K562 (cell line): ENCODE measurements at regions not wholly inside any gene's neighbourhood (a gene's known extent, or its start where the extent isn't known, plus 50 kb on each side); places are given as distances from the start of the nearest gene placed in this dataset.

ENCODE experiments used
- ATAC-seq: fragments of 200-7000 bp; cut with Tn5 transposase; 3 replicates; pipeline ENCODE4 v1.9.1; 2020; ENCODE audit warnings: moderate library complexity
- BruUV-seq: library from RNA; stranded (reverse); fragments of 400-500 nt; replicated peaks from 2 replicates; lab custom pipeline; 2021; lab: Mats Ljungman, UMichigan
- CTCF ChIA-PET: fragments of 300-600 bp; formaldehyde crosslinking; extraction: SDS; loops from one replicate; lab custom pipeline; 2021; ENCODE audit warnings: low intra/inter-chr PET ratio; lab: Yijun Ruan, JAX
- POLR2A ChIA-PET: fragments of 300-600, 350-650 bp; sonication (Branson Sonifier 250); formaldehyde crosslinking; extraction: SDS; loops from one replicate; lab custom pipeline; 2021; ENCODE audit warnings: antibody characterized with exemption, inconsistent platforms; lab: Yijun Ruan, JAX
- DNase-seq, 4 experiments: peaks; one replicate each; pipeline versions ENCODE4 v3.0.0 to v3.0.0-alpha.2; 2011 to 2018; ENCODE audit warnings: low spot score in 3 of 4, mixed read lengths in 3 of 4; ENCODE audit errors: extremely low read depth in 1 of 4
- FAIRE-seq: peaks from 2 replicates; lab custom pipeline; 2011; peaks lifted over from hg19 to GRCh38; lab: Jason Lieb, UNC
- H2AFZ ChIP-seq: 2 replicates; pipeline ENCODE4 v1.6.0; 2011; ENCODE audit warnings: low read depth, low read length, control low read depth, inconsistent platforms
- H3K27ac ChIP-seq: fragments of 200-600 bp; 3 replicates; pipeline ENCODE4 v1.8.0; 2011; ENCODE audit warnings: low read depth, mild to moderate bottlenecking, control low read depth, inconsistent platforms, low read length, moderate library complexity, mixed read lengths; ENCODE audit errors: extremely low read depth
- H3K27me3 ChIP-seq, 2 experiments: fragments of 300-600 bp in 1 of 2; 2 replicates in 1 of 2; 3 replicates in 1 of 2; pipeline versions ENCODE4 v1.6.0 to v1.8.0; 2011; ENCODE audit warnings: inconsistent platforms in 2 of 2, low read length in 2 of 2, mild to moderate bottlenecking in 1 of 2, mixed read lengths in 1 of 2, moderate library complexity in 1 of 2; ENCODE audit not compliant: control insufficient read depth in 2 of 2, insufficient read depth in 2 of 2
- H3K36me3 ChIP-seq: fragments of 300-600 bp; 3 replicates; pipeline ENCODE4 v1.8.0; 2011; ENCODE audit warnings: mild to moderate bottlenecking, low read length, inconsistent platforms; ENCODE audit not compliant: control insufficient read depth, insufficient read depth
- H3K4me1 ChIP-seq, 2 experiments: fragments of 200-600 bp in 1 of 2; replicated peaks in 1 of 2; 2 replicates in 1 of 2; 3 replicates in 1 of 2; pipeline versions ENCODE4 v1.5.1 to v1.8.0; 2011; ENCODE audit warnings: inconsistent platforms in 2 of 2, low read length in 2 of 2, mild to moderate bottlenecking in 1 of 2, mixed read lengths in 1 of 2, moderate library complexity in 1 of 2; ENCODE audit not compliant: control insufficient read depth in 2 of 2, insufficient read depth in 2 of 2
- H3K4me2 ChIP-seq: 2 replicates; pipeline ENCODE4 v1.6.1; 2011; ENCODE audit warnings: low read length, control low read depth, inconsistent platforms, mixed read lengths; ENCODE audit not compliant: insufficient read depth
- H3K4me3 ChIP-seq: fragments of 200-600 bp; sonication (generic), shearing (Covaris generic); 2 replicates; pipeline ENCODE4 v1.5.1; 2016; ENCODE audit warnings: control low read depth, inconsistent platforms
- H3K79me2 ChIP-seq: fragments of 200-600 bp; 3 replicates; pipeline ENCODE4 v1.8.0; 2011; ENCODE audit warnings: low read length, inconsistent platforms; ENCODE audit not compliant: control insufficient read depth, insufficient read depth
- H3K9ac ChIP-seq, 2 experiments: 2 replicates each; pipeline versions ENCODE4 v1.6.0 to v1.6.1; 2011; ENCODE audit warnings: low read depth in 2 of 2, low read length in 2 of 2, control low read depth in 1 of 2, inconsistent platforms in 1 of 2, mild to moderate bottlenecking in 1 of 2, mixed read lengths in 1 of 2; ENCODE audit not compliant: insufficient read depth in 1 of 2
- H3K9me1 ChIP-seq: one replicate; pipeline ENCODE4 v1.6.0; 2011; ENCODE audit warnings: inconsistent platforms, mild to moderate bottlenecking, low read length, moderate library complexity; ENCODE audit not compliant: control insufficient read depth, insufficient read depth
- H3K9me3 ChIP-seq: replicated peaks from 2 replicates; pipeline ENCODE4 v1.5.1; 2011; ENCODE audit warnings: low read depth, low read length, inconsistent platforms; ENCODE audit not compliant: control insufficient read depth, insufficient read depth
- H4K20me1 ChIP-seq: replicated peaks from 2 replicates; pipeline ENCODE4 v1.6.1; 2011; ENCODE audit warnings: low read length, inconsistent platforms, mixed read lengths; ENCODE audit not compliant: control insufficient read depth, insufficient read depth
- ATF3 ChIP-seq, 2 experiments: fragments of 450-650 bp in 1 of 2; sonication (generic) in 1 of 2; formaldehyde crosslinking in 1 of 2; IDR thresholded peaks in 1 of 2; conservative IDR thresholded peaks in 1 of 2; 2 replicates each; pipeline versions ENCODE4 v1.6.1 to v1.8.1; 2016 to 2023; ENCODE audit warnings: mild to moderate bottlenecking in 2 of 2, moderate library complexity in 2 of 2, inconsistent platforms in 1 of 2, missing genetic modification reagents in 1 of 2
- BCOR ChIP-seq: fragments of 450-650 bp; IDR thresholded peaks from 2 replicates; pipeline ENCODE4 v1.6.1; 2016
- ERF ChIP-seq: fragments of 450-650 bp; formaldehyde crosslinking; IDR thresholded peaks from 2 replicates; pipeline ENCODE4 v1.4.0; 2020; ENCODE audit warnings: mild to moderate bottlenecking, mixed read lengths
- PURB ChIP-seq: sonication (generic); formaldehyde crosslinking; IDR thresholded peaks from 2 replicates; pipeline ENCODE4 v1.9.0; 2021; ENCODE audit warnings: low read depth, mild to moderate bottlenecking, missing genetic modification reagents
- ZNF24 ChIP-seq: fragments of 450-650 bp; IDR thresholded peaks from 2 replicates; pipeline ENCODE4 v1.6.1; 2016
- ZZZ3 ChIP-seq: fragments of 450-650 bp; IDR thresholded peaks from 2 replicates; pipeline ENCODE4 v1.6.1; 2016; ENCODE audit warnings: antibody characterized with exemption, mild to moderate bottlenecking, moderate library complexity
- WGBS: fragments of 100-300 bp; shearing (Covaris generic); methylation state at CpG from one replicate; pipeline ENCODE4 v1.1.6; 2016; ENCODE audit warnings: low coverage, mixed read lengths; ENCODE audit not compliant: insufficient coverage; ENCODE audit errors: missing lambda C conversion rate; 5-methylcytosine and 5-hydroxymethylcytosine counted together
- in situ Hi-C: fragments of 300-500 bp; cut with MboI; formaldehyde crosslinking; loops from 4 replicates; pipeline ENCODE4 v1.15.0; 2018; ENCODE audit warnings: inconsistent platforms, mixed read lengths
- intact Hi-C: fragments of 100-400 bp; cut with micrococcal nuclease; formaldehyde crosslinking; loops from 2 replicates; pipeline ENCODE4 v1.14.2; 2022

DNA sequence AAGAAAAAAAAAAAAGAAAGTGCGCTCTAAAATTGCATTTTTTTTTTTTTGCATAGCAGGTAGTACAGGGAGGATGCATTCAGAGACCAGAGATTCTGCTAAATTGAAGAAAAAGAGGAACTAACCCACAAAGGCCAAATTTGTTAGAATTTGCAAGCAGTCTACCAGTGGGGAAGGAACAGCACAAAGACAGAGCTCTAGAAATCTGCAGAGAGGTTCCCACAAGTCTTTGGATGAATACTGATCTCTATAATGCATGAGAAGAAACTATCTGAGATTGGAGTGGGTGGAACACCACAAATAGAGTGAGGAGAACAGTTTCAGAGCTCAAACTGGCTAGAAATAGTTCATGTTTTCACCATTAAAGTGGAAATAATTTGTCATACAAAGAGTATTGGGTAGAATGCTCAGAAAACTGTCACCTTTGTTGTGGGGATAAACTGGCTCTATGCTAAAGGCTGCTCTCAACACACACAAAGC, 79.6 kb upstream of the AHI1 start (continued):
- TF ChIP-seq ZNF24 (no peak), BCOR (no peak), ERF (CRISPR knock-in tag) (no peak), ZZZ3 (no peak)

DNA sequence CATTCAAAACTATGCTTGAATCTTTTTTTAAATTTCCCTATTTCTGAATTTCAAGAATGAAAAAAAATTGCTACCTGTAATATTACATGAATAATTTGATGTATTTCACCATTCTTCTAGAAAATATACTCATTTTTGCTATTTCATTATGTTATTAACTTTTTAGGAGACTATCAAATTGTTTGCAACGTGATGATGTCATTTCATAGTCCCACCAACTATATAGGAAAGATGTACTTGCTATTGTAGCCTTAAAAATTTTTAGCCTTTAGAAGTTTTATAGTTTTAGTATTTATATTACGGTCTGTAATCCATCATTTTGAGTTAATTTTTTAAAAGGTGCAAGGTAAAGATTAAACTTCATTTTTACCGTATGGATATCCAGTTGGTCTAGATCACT, 81.4 kb upstream of the AHI1 start:
- no peaks in the 10 kb centered on the region for H3K36me3 ChIP-seq
- CTCF ChIA-PET: no interaction called here
- H3K9ac ChIP-seq: no peak overlapping the region
- H3K9me3 ChIP-seq: no peaks in the 10 kb centered on the region
- FAIRE-seq: no peak
- no peak overlapping the region for H3K27ac ChIP-seq
- POLR2A ChIA-PET: no interaction called here
- no peaks in the 10 kb centered on the region for H3K27me3 ChIP-seq
- TF ChIP-seq PURB (no peak), ATF3 (IDR thresholded peaks at IDR 0.05) (peak; percentile 44; the same call in 1 of the 2 replicates), ATF3 (CRISPR knock-in tag; conservative IDR thresholded peaks at IDR 0.05) (no peak)
- DNase-seq: no peak
- H4K20me1 ChIP-seq: no peaks in the 10 kb centered on the region
- in situ Hi-C loops (no loop called here), intact Hi-C loops (no loop called here)
- 0% methylated on average over 3 of the region's 3 CpGs for WGBS
- H2AFZ ChIP-seq: no peak overlapping the region
- no peaks in the 10 kb centered on the region for H3K79me2 ChIP-seq
- H3K9me1 ChIP-seq: no peaks in the 10 kb centered on the region
- no peak overlapping the region for H3K4me2 ChIP-seq
- no peak for ATAC-seq
- H3K4me1 ChIP-seq: no peaks in the 10 kb centered on the region
- no peak overlapping the region for H3K4me3 ChIP-seq
- BruUV-seq: no TSS peak
